H1 (cell line): ENCODE measurements at regions not wholly inside any gene's neighbourhood (a gene's known extent, or its start where the extent isn't known, plus 50 kb on each side); places are given as distances from the start of the nearest gene placed in this dataset.

Experiments used
- CTCF ChIA-PET: fragments of 300-600 bp; sonication (Branson Sonifier 250); formaldehyde crosslinking; loops from one replicate; lab custom pipeline; 2021; ENCODE audit not compliant: partially characterized antibody; lab: Charles Lee
- POLR2A ChIA-PET: fragments of 300-600 bp; sonication (Branson Sonifier 250); formaldehyde crosslinking; loops from one replicate; lab custom pipeline; 2021; ENCODE audit warnings: inconsistent platforms; ENCODE audit not compliant: partially characterized antibody; lab: Charles Lee
- DNase-seq, 2 experiments: peaks; one replicate each; pipeline versions ENCODE4 v3.0.0 to v3.0.0-alpha.2; 2010 to 2022; ENCODE audit warnings: low spot score in 2 of 2, low read depth in 1 of 2, mixed read lengths in 1 of 2
- FAIRE-seq: peaks from 2 replicates; lab custom pipeline; 2011; peaks lifted over from hg19 to GRCh38; lab: Jason Lieb, UNC
- H2AFZ ChIP-seq: 2 replicates; pipeline ENCODE4 v1.8.1; 2012; ENCODE audit warnings: low read length, inconsistent platforms
- H2AK5ac ChIP-seq: 2 replicates; pipeline ENCODE4 v1.6.1; 2013; ENCODE audit warnings: low read depth, low read length
- H2BK120ac ChIP-seq: replicated peaks from 2 replicates; pipeline ENCODE3; 2013; ENCODE audit warnings: low read depth, low read length, inconsistent platforms
- H2BK12ac ChIP-seq: 2 replicates; pipeline ENCODE4 v1.6.1; 2013; ENCODE audit warnings: low read depth, low read length
- H2BK15ac ChIP-seq: 2 replicates; pipeline ENCODE4 v1.6.1; 2013; ENCODE audit warnings: low read length
- H2BK20ac ChIP-seq: 2 replicates; pipeline ENCODE4 v1.6.1; 2013; ENCODE audit warnings: low read length
- H2BK5ac ChIP-seq: 2 replicates; pipeline ENCODE4 v1.6.1; 2013; ENCODE audit warnings: low read depth, low read length
- H3K14ac ChIP-seq: 2 replicates; pipeline ENCODE4 v1.6.1; 2013; ENCODE audit warnings: inconsistent platforms; ENCODE audit not compliant: insufficient read length
- H3K18ac ChIP-seq: 2 replicates; pipeline ENCODE4 v1.6.1; 2013; ENCODE audit warnings: low read length; ENCODE audit errors: extremely low read depth
- H3K23ac ChIP-seq: 2 replicates; pipeline ENCODE4 v1.6.1; 2013; ENCODE audit warnings: inconsistent platforms; ENCODE audit not compliant: insufficient read length
- H3K23me2 ChIP-seq: 2 replicates; pipeline ENCODE4 v1.6.1; 2013; ENCODE audit warnings: low read depth, low read length
- H3K27ac ChIP-seq: 2 replicates; pipeline ENCODE4 v1.6.1; 2011; ENCODE audit warnings: low read depth, low read length, inconsistent platforms
- H3K27me3 ChIP-seq, 4 experiments: replicated peaks in 1 of 4; 1 replicate in 1 of 4; 2 replicates in 3 of 4; pipeline versions ENCODE4 v1.6.1 to v1.8.1; 2011 to 2013; ENCODE audit warnings: low read length in 3 of 4, mild to moderate bottlenecking in 3 of 4, inconsistent platforms in 2 of 4, mixed read lengths in 2 of 4, moderate library complexity in 1 of 4; ENCODE audit not compliant: control insufficient read depth in 3 of 4, insufficient read depth in 3 of 4; ENCODE audit errors: extremely low read depth in 1 of 4
- H3K36me3 ChIP-seq, 4 experiments: 2 replicates each; pipeline versions ENCODE4 v1.6.1 to v1.8.1; 2011 to 2013; ENCODE audit warnings: mild to moderate bottlenecking in 4 of 4, low read length in 3 of 4, moderate library complexity in 2 of 4, control low read depth in 1 of 4, inconsistent platforms in 1 of 4; ENCODE audit not compliant: insufficient read depth in 4 of 4, control insufficient read depth in 2 of 4
- H3K4ac ChIP-seq: replicated peaks from 2 replicates; pipeline ENCODE3; 2013; ENCODE audit warnings: low read length, low read depth, mixed read lengths, inconsistent platforms; ENCODE audit not compliant: insufficient read length
- H3K4me1 ChIP-seq, 4 experiments: replicated peaks in 1 of 4; 1 replicate in 1 of 4; 2 replicates in 3 of 4; pipeline versions ENCODE4 v1.6.1 to v1.8.1; 2011 to 2013; ENCODE audit warnings: low read length in 3 of 4, inconsistent platforms in 2 of 4, mixed read lengths in 1 of 4; ENCODE audit not compliant: insufficient read depth in 4 of 4, control insufficient read depth in 3 of 4
- H3K4me2 ChIP-seq, 2 experiments: 2 replicates each; pipeline versions ENCODE4 v1.6.1 to v1.8.1; 2011 to 2013; ENCODE audit warnings: low read depth in 2 of 2, low read length in 2 of 2, control low read depth in 1 of 2, inconsistent platforms in 1 of 2, mild to moderate bottlenecking in 1 of 2; ENCODE audit not compliant: insufficient read depth in 1 of 2
- H3K4me3 ChIP-seq, 4 experiments: fragments of 200-600, 300-600 bp in 1 of 4; sonication (generic), shearing (Covaris generic), sonication (Bioruptor Twin) in 1 of 4; 2 replicates each; pipeline versions ENCODE4 v1.5.1 to v1.8.1; 2011 to 2016; ENCODE audit warnings: low read length in 4 of 4, low read depth in 3 of 4, control low read depth in 2 of 4, inconsistent platforms in 2 of 4, mild to moderate bottlenecking in 2 of 4, mixed read lengths in 1 of 4, moderate library complexity in 1 of 4; ENCODE audit not compliant: insufficient read depth in 2 of 4; ENCODE audit errors: extremely low read depth in 1 of 4
- H3K56ac ChIP-seq: replicated peaks from 2 replicates; pipeline ENCODE3; 2013; ENCODE audit warnings: low read depth, mild to moderate bottlenecking, mixed read lengths, low read length, inconsistent platforms; ENCODE audit not compliant: insufficient read length
- H3K79me1 ChIP-seq: 2 replicates; pipeline ENCODE4 v1.6.1; 2013; ENCODE audit warnings: low read depth, low read length, control low read depth
- H3K79me2 ChIP-seq, 2 experiments: 2 replicates each; pipeline versions ENCODE4 v1.6.1 to v1.8.1; 2012 to 2013; ENCODE audit warnings: low read length in 2 of 2, mild to moderate bottlenecking in 2 of 2, inconsistent platforms in 1 of 2; ENCODE audit not compliant: insufficient read depth in 2 of 2, control insufficient read depth in 1 of 2
- H3K9ac ChIP-seq, 4 experiments: replicated peaks in 1 of 4; 1 replicate in 1 of 4; 2 replicates in 3 of 4; pipeline versions ENCODE4 v1.6.1 to v1.8.1; 2011 to 2013; ENCODE audit warnings: low read depth in 3 of 4, low read length in 3 of 4, control low read depth in 2 of 4, mild to moderate bottlenecking in 2 of 4, moderate library complexity in 2 of 4, inconsistent platforms in 1 of 4; ENCODE audit errors: extremely low read depth in 1 of 4
- H3K9me3 ChIP-seq, 2 experiments: 2 replicates each; pipeline versions ENCODE4 v1.6.1 to v1.8.1; 2012 to 2013; ENCODE audit warnings: mild to moderate bottlenecking in 2 of 2, moderate library complexity in 2 of 2, control low read depth in 1 of 2, inconsistent platforms in 1 of 2, low read depth in 1 of 2, low read length in 1 of 2, mixed read lengths in 1 of 2; ENCODE audit not compliant: insufficient read depth in 2 of 2
- H4K20me1 ChIP-seq, 2 experiments: replicated peaks in 1 of 2; 2 replicates each; pipeline versions ENCODE3 to v1.8.1; 2011 to 2013; ENCODE audit warnings: inconsistent platforms in 2 of 2, low read length in 2 of 2, mild to moderate bottlenecking in 1 of 2; ENCODE audit not compliant: insufficient read depth in 2 of 2, control insufficient read depth in 1 of 2
- H4K5ac ChIP-seq: 2 replicates; pipeline ENCODE4 v1.6.1; 2013; ENCODE audit warnings: low read length, low read depth, mixed read lengths, inconsistent platforms; ENCODE audit not compliant: insufficient read length
- H4K8ac ChIP-seq: 2 replicates; pipeline ENCODE4 v1.8.0; 2013; ENCODE audit warnings: mild to moderate bottlenecking, moderate library complexity, low read length, inconsistent platforms; ENCODE audit not compliant: insufficient read depth; ENCODE audit errors: extremely low read depth
- H4K91ac ChIP-seq: replicated peaks from 2 replicates; pipeline ENCODE3; 2013; ENCODE audit warnings: low read length, mixed read lengths, inconsistent platforms; ENCODE audit not compliant: insufficient read length
- CHD2 ChIP-seq: IDR thresholded peaks from 2 replicates; pipeline ENCODE4 v1.6.1; 2012; ENCODE audit warnings: low read length, improper control_type of control experiment
- CTCF ChIP-seq, 3 experiments: IDR thresholded peaks; 1 replicate in 2 of 3; 2 replicates in 1 of 3; pipeline versions ENCODE4 v1.5.1 to v1.6.1; 2011; ENCODE audit warnings: low read length in 3 of 3, mild to moderate bottlenecking in 3 of 3, inconsistent platforms in 2 of 3, low read depth in 1 of 3, moderate library complexity in 1 of 3; ENCODE audit not compliant: insufficient read depth in 1 of 3; ENCODE audit errors: control extremely low read depth in 1 of 3
- EZH2 ChIP-seq: fragments of 200-600 bp; sonication (generic); IDR thresholded peaks from 2 replicates; pipeline ENCODE4 v1.7.1; 2012; ENCODE audit warnings: low read depth, mild to moderate bottlenecking, moderate library complexity, low read length, inconsistent platforms; ENCODE audit not compliant: severe bottlenecking
- FOSL1 ChIP-seq: IDR thresholded peaks from 2 replicates; pipeline ENCODE4 v1.6.1; 2011; ENCODE audit warnings: mild to moderate bottlenecking, low read depth, low read length, moderate library complexity; ENCODE audit not compliant: insufficient read depth
- JUND ChIP-seq: IDR thresholded peaks from 2 replicates; pipeline ENCODE4 v1.6.1; 2011; ENCODE audit warnings: mild to moderate bottlenecking, improper control_type of control experiment, low read length
- KDM1A ChIP-seq: fragments of 200-600, 300-600 bp; sonication (generic); IDR thresholded peaks from 2 replicates; pipeline ENCODE4 v1.7.1; 2016; ENCODE audit warnings: mild to moderate bottlenecking, low read length, borderline replicate concordance
- MAX ChIP-seq: IDR thresholded peaks from 2 replicates; pipeline ENCODE4 v1.6.1; 2012; ENCODE audit warnings: inconsistent platforms
- RAD21 ChIP-seq, 2 experiments: IDR thresholded peaks in 1 of 2; conservative IDR thresholded peaks in 1 of 2; 2 replicates each; pipeline ENCODE4 v1.6.1; 2011; ENCODE audit warnings: low read depth in 2 of 2, low read length in 2 of 2, improper control_type of control experiment in 1 of 2, inconsistent platforms in 1 of 2, mild to moderate bottlenecking in 1 of 2, moderate library complexity in 1 of 2
- RBBP5 ChIP-seq: IDR thresholded peaks from 2 replicates; pipeline ENCODE4 v1.7.1; 2012; ENCODE audit warnings: low read depth, mild to moderate bottlenecking, inconsistent platforms, low read length, moderate library complexity, borderline replicate concordance
- SIN3A ChIP-seq, 2 experiments: IDR thresholded peaks in 1 of 2; conservative IDR thresholded peaks in 1 of 2; 2 replicates each; pipeline ENCODE4 v1.6.1; 2011 to 2012; ENCODE audit warnings: low read length in 2 of 2, improper control_type of control experiment in 1 of 2, low read depth in 1 of 2, mild to moderate bottlenecking in 1 of 2
- SP4 ChIP-seq: IDR thresholded peaks from 2 replicates; pipeline ENCODE4 v1.6.1; 2012; ENCODE audit warnings: low read length, inconsistent platforms
- TAF7 ChIP-seq: optimal IDR thresholded peaks from 2 replicates; pipeline ENCODE3; 2011; ENCODE audit warnings: low read depth, mild to moderate bottlenecking, inconsistent platforms, low read length, moderate library complexity, borderline replicate concordance
- ZNF274 ChIP-seq: IDR thresholded peaks from 2 replicates; pipeline ENCODE4 v1.7.0; 2012; ENCODE audit warnings: low read length, borderline replicate concordance; ENCODE audit errors: extremely low read depth

GRCh38 chr14:46573498-46573897 lies 78.1 kb downstream of the RPL10L start:
- Histone ChIP-seq H3K9me3 (no peaks in the 10 kb centered on the region), H4K5ac (no peak overlapping the region), H2BK5ac (no peak overlapping the region), H3K79me1 (no peaks in the 10 kb centered on the region), H3K4me2 (no peak overlapping the region), H3K18ac (no peak overlapping the region), H4K20me1 (no peaks in the 10 kb centered on the region), H3K36me3 (no peaks in the 10 kb centered on the region), H3K79me2 (no peaks in the 10 kb centered on the region), H3K4ac (no peak overlapping the region), H3K56ac (no peak overlapping the region), H3K27me3 (no peaks in the 10 kb centered on the region), H3K9ac (no peak overlapping the region), H3K23me2 (no peaks in the 10 kb centered on the region), H2BK20ac (no peak overlapping the region), H2BK12ac (no peak overlapping the region), H3K14ac (no peak overlapping the region), H3K4me3 (no peak overlapping the region), H4K8ac (no peak overlapping the region), H2AFZ (no peak overlapping the region), H4K91ac (no peak overlapping the region), H2AK5ac (no peak overlapping the region), H2BK120ac (no peak overlapping the region), H2BK15ac (no peak overlapping the region), H3K4me1 (no peaks in the 10 kb centered on the region), H3K23ac (no peak overlapping the region), H3K27ac (no peak overlapping the region)
- ChIA-PET CTCF (no interaction called here), POLR2A (no interaction called here)
- no peak for DNase-seq
- no peak for FAIRE-seq
- TF ChIP-seq ZNF274 (no peak), CHD2 (no peak), CTCF (IDR thresholded peaks at IDR 0.05; ENCODE audit: control extremely low read depth in 1 of 3, insufficient read depth in 1 of 3, low read depth in 1 of 3, low read length in 3 of 3) (no peak), EZH2 (no peak), FOSL1 (no peak), TAF7 (no peak), SIN3A (conservative IDR thresholded peaks at IDR 0.05 in 1 of 2, IDR thresholded peaks at IDR 0.05 in 1 of 2; ENCODE audit: low read depth in 1 of 2, low read length in 2 of 2) (no peak), RAD21 (IDR thresholded peaks at IDR 0.05 in 1 of 2, conservative IDR thresholded peaks at IDR 0.05 in 1 of 2; ENCODE audit: low read depth in 2 of 2, low read length in 2 of 2) (no peak), MAX (no peak), JUND (no peak), KDM1A (no peak), RBBP5 (no peak), SP4 (no peak)
